GM18909 (cell line): ENCODE measurements at regions not wholly inside any gene's neighbourhood (a gene's known extent, or its start where the extent isn't known, plus 50 kb on each side); places are given as distances from the start of the nearest gene placed in this dataset.

Source experiments
- ATAC-seq: cut with Tn5 transposase; IDR thresholded peaks from one replicate; pipeline ENCODE4 v1.9.1; 2021; ENCODE audit warnings: mild to moderate bottlenecking; ENCODE audit not compliant: unreplicated experiment, poor library complexity

DNA sequence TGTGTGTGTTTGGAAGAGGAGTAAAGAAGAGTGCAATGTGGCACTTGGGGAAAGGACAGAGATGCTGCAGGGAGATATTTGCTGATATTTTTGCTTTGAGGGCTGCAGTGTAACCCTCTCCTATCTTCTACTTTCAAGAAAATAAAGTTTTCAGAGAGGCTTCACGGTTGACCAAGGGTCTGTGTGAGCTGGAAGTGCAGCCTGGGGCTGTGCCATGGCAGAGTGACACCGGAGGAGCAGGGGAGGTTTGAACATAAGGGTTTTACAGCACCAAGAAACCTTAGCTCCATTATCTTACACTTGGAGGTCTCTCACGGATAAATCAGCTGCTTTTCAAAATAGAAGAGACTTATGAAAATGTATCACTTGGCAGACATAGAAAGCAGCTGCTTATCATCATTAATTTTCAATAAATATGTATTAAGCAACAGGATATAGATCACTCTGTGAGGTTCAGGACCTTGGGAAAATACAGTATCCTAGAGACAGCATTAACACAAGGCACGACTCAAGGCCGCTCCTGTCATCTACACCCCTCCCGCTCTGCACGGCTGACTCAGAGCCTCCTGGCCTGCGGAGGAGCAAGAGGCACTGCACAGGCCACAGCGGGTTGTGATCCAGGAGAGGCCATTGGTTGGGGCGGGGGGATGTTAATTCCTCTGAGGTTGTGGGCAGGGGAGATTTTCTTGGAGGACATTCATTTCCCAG, 127.8 kb downstream of the COPS8 start:
- no peak for ATAC-seq

DNA sequence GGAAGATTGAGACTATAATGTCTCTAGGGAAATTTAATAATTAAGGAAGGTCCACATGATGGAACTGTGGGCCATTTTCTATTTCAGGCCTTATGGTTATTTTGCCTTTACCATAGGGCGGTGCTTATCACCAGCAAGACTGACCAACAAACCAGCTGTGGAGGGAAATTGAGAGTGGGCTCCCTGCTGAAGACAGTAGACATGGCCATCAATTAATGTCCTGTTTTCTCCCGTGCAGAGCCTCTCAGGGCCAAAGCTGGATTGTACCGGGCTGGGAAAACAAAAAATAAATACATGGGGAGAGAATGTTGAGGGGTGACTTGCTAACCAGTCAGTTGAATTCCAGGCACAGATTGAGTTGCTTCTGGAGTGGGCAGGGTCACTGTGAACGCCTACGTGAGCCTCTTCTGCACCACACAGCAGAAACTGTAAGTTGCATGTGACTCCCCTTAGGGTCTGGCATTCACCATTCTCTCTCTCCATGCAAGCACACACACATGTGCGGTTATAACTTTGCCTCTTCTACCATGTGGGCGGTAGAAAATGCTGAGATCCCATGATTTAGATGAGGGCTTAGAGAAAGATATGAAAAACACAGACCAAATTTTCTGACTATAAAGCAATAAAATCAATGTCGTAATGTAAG, 128.5 kb downstream of the COPS8 start:
- no peak for ATAC-seq

DNA sequence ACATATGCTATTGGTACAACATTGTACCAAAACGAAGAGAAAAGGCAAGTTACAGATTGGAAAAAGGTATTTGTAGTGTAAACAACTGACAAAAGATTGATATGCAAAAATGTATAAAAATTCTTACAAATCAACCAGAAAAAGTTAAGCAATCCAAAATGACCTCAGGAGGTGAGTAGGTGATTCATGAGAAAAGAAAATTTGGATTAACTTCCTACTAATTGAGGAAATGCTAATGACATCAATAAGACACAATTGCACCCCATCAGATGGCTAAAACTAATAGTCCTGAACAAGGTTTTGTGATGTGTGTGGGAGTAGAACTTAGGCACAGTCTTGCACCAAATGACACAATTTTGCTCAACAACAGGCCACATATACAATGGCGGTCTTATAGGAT, 129.3 kb downstream of the COPS8 start:
- no peak for ATAC-seq

DNA sequence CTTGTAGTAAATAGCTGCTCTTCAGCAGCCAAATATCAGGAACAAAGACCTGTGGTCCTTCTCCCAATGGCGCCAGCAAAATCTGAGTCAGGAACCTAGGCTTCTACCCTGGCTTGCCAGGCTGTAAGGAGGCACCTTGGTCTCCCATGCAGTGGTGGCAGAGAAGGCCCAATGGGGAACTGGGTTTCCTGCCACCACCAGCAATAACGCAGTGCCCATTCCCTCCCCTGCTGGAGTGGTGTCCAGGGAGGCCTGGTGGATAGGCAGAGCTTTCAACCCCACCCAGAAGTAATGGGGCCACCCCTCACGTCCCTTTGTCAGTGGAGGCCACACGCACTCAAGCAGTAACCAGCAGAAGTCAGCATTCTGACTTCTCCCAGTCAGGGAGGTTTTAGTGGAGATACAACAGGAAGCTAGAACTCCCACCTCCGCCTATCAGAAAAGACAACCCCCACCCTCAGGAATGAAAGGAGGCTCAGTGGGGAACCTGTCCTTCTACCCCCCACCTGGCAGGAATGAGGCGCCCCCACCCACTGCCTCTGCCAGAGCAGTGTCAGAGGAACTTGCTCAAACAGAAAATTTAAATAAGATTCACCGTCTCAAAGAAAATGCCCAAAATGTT, 132.4 kb downstream of the COPS8 start:
- no peak for ATAC-seq

DNA sequence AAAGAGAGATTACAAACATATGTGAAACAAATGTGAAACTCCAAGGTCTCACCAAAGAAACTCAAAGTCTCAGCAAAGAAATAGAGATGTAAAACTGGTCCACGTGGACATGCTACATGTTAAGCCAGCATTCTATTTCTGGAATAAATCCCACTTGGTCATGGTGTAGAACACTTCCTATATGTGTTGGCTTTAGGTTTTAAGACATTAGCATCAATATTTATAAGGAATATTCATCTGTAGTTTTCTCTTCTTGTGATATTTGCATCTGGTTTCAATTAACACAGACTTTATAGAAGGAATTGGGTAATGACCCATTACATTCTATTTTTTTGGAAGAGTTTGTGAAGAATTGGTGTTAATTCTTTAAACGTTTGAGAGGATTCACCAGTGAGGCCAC, 133.1 kb downstream of the COPS8 start:
- ATAC-seq: no peak

DNA sequence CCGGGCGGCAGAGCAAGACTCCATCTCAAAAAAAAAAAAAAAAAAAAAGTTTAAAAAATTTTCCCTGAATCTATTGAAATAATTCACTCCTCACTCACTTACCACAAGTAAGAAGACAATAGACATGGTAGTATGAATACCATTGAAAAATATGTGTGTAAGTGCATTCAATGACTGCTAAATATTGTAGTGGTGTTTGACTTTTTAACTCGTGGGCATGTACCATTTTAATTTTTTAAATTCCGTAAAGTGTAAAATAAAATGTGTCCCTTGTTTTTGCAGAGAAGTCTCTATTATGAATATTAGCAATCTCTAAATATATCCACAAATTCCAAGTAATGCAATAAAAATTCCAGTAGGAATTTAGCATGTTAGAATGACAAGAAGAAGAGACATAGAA, 134.1 kb downstream of the COPS8 start:
- no peak for ATAC-seq

DNA sequence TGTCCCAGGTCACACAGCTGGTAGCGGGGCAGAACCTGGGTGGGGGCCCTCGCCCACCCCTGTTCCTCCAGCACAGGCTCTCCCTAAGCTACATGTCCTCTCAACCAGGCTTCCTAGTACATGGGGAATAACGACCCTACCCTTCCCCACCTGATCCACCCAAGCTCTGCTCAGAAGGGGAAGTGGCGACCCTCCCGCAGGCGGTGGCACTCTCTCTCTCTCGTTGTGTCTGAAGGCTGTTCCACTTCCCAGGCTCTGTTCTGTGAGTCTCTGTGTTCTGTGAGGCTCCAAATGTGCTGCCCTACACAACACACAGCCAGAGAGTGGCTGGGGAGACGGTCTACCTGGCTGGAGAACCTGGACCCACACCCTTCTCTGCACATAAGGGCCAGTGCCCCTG, 135.8 kb downstream of the COPS8 start:
- ATAC-seq: no peak

DNA sequence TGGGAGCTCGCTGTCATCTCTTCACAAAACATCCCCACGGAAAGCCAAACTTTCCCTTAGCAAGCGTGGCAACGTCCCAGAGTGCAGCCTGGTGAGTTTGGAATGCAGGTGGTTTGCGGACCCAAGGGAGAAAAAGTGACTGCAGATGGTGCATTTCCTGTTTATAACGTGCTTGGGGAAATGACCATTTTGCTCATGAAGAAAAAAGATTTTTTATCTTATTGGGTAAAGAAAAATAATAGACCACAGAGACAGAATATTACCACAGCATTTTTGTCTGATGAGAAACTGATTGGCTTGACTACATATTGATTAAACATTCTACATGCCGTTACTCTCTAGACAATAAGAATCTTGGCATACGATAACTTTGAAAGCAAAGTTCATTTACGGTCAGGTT, 136.5 kb downstream of the COPS8 start:
- no peak for ATAC-seq

DNA sequence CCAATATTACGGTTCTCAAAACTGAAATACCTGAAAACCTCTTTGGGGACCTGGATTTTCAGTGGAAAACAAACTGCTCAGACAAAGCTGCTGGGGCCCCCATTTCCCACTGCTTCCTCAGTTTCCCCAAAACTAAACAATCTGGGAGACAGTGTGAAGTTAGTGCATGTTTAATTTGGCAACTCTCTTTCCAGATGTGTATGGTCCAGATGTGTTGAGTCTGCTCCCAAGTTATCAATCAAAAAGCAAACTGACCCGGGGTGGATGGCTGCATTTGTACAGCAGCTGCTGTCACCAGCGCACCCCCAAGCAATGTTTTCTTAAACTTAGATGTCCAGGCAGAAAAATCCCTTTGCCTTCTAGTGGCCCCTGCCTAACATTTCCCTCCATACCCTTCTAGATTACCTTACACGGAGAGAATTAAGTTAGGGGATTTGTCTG, 136.9 kb downstream of the COPS8 start:
- ATAC-seq: no peak

DNA sequence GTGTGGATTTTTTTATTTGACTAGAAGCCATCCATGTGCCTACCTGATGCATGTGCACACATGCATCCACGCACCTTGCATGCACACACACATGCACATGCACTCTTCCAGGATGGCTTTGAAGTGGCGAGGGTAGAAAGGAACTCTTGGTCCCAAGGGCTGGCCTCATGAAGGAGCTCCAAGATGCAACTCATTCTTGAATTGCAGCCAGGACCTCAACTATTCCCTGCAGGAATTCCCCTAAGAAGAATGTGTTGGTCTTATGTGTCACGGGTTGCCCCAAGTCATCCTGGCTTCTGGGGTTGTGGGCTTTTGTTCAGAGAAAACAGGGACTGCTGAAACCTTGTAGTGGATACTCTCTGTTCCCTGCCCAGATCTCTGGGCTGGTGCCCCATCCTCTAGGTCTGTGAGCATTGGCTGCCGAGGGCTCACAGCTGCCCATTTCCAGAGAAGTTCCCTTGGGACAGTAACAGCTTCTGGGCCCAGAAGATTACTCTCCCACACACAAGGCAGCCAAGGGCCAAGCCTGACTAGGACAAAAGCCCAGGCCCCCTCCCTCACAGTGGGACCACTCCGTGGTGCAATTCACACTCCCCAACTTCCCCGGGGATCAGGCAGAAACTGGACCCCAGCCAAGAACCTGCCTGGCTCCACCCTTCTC, 137.6 kb downstream of the COPS8 start:
- ATAC-seq: no peak

DNA sequence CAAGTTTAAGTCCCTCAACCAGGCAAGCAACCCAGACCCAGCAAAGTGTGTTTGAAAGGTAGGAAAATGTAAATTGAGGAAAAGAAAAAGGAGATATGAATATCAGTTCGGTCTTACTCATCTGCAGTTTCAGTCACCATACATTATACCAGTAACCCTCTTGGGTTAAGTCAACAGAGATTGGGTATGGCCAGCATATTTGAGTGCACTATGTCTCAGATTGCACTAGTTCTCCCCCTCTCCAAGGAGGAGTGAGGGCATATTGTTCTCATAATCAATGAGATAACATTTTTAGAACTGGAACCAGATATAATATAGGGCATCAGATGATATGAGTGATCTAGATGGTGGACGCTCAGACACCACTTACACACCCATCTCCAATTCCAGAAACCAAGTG, 141.5 kb downstream of the COPS8 start:
- no peak for ATAC-seq

DNA sequence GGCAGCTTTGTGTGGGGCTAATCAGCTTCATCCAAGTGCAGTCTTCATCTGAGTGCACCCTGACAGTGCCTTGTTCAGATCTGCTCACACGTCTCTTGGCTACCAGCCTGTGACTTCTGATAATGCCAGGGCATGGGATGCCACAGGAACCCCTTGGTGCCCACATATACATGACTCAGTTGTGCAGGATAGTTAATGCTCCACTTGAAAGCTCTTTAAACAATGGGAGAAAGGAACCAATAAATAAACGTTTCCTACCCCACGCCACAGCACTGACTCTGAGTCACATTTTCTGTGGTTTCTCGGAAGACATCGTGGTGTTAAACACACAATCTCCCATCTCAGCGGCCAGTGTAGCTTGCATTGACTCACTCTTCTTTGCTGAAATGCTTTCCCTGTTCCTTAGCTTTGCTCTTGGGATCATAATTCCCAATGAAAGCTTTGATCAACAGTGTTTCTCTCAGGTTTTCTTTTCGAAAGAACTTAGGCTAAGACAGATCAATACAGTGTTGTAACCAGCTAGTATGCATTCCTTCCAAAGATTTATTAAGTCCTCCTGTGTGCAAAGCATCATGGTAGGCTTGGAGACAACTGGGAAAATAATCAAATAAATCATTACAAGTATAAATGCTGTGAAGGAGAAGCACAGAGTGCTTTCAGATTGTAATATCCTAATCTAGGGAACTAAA, 142.0 kb downstream of the COPS8 start:
- no peak for ATAC-seq

DNA sequence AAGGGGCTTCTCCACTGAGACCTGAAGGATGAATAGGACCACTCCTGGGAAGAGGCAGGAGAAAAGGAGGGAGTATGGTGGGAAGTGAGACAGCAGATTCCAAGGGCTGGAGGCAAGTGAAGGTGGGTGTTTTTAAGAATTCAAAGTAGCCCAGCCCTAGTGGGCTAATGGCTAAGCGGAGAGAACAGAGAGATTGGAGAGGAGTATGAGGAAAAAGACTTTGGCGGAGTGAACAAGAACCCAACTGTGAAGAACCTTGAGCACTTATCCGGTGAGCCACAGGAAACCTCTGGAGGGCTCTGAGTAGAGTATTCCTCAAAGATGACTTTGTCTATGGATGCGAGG, 142.6 kb downstream of the COPS8 start:
- no peak for ATAC-seq

DNA sequence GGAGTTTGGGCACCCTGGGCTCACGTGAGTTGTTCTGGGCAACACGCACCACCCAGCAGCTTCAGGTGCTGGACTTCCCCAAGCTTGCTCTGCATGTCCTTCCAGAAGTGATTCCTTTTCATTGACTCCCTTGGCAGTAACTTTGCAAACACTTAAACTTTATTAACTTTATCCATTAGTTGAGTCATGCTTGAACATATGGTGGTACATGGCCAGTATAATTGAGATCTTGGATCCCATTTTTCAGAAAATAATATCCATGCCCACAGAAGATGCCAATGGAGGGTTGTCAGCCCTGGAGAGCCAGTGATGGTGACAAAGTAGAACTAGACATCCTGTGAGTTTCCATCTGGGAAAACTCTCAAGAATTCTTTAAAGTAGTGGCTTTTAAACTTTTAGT, 144.2 kb downstream of the COPS8 start:
- ATAC-seq: no peak

DNA sequence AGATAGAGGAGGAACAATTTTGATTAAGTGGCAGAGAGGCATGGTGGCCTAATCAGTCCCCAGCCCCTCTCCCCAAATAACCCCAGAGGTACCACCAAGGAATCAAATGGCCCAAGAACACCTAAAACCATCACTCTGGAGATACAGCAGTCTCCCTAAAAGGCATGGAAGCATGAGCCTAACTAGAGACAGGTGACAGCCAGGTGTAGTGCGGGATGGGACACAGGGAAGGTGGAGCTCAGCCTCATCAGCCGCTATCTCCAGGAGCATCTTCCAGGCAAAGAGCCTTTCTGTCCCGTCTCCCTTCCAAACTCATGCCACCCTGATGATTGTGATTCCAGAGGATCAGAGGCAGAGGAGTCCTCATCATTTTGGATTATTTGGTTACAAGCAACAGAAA, 144.7 kb downstream of the COPS8 start:
- ATAC-seq: no peak

DNA sequence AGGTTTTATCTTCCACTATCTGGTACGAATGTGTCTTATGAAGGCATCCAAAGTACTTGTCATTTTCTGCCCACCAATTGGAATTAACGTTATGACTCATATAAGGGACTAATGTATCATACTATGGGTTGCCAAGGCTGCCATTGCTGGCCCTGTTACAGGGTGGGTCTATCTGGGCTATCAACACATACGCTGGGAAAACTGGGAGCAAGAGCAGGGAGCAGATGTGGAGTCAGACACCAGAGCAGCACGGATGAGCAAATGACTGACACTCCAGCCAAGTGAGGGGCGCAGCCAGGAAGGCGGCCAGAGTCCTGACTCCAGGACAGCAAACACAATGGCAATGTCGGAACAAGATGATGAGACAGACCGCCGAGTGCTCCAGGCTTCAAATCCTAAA, 145.9 kb downstream of the COPS8 start:
- no peak for ATAC-seq

DNA sequence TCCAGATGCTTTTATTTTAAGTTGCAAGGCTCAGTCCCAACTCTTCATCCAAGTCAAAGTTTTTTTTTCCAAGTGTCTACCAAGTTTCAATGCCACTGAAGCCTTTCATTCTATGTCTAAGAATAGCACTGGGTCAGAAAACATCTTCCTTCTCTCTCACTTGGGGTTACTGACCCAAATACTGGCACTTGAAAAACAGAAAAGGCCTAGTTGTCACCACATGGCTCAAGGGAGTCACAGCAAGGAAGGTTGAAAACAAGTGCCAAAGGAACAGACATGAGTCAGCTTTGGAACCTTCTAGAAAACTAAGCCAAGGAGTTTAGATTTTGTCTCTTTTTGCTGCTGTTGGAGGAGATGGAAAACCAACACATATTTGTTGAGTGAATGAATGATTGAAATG, 146.5 kb downstream of the COPS8 start:
- no peak for ATAC-seq

DNA sequence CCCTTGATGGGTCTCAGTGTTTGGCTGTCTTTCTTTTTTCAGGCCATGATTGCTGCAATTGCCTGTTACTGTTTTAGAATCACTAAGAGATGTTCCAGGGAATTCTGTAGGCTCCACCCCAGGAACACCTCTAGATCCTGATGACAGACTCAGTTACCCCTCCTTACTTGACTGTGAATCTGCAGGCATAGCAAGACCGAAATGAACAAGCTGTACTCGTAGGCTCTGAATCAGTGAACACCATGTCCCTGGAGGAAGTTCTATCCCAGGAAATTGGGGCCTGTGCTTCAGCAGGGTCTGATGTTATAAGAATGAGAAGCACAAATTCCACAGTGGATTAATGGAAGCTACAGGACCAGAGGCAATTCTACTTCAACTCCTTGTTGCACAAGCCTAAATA, 148.6 kb downstream of the COPS8 start:
- ATAC-seq: no peak

DNA sequence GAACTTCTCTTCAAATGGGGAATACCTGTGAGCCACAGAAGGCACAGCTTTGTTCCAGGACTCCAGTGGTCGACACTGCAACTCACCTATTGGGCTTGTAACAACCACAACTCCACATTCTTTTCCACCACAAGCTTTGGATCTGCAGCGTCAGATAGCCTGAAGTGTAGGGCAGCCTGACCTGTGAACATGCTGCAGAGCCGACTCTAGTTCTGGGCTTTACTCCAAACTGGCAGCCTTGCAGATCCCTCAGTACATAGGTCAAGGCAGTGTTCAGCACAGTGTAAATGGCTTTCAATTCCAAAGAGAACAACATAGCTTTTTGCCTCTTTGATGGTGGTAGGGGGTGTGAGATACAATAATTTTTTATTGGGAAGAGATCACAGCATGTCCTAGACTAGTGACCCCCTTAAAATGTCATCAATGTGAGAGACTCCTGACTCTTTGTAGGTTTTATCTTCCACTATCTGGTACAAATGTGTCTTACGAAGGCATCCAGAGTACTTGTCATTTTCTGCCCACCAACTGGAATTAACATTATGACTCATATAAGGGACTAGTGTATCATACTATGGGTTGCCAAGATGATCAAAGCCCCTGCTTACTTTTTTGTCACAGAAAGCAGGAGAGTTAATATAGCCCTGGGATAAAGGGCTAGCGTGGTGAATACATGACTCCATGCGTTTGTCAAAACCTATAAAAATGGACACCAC, 149.8 kb downstream of the COPS8 start:
- ATAC-seq: no peak

DNA sequence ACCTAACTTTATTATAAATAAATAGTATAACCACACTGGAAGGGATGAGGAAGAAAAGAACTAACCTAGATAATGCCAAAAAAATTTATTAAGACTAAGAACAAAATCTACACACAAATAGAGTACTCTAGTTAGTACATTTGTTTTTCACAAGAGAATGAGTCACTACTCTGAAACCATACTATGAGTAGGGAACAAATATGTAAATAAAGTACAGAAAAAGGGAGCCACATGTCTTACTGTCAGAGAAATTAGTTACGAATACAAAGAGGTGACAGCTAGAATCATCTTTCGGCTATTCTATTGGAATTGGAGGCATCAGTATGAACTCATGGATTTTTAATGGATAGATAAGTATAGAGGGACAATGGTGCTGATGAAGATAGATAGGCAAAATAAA, 150.5 kb downstream of the COPS8 start:
- ATAC-seq: no peak
